Gastroesophageal sphincter (tissue), 4 donors: ENCODE measurements at regions not wholly inside any gene's neighbourhood (a gene's known extent, or its start where the extent isn't known, plus 50 kb on each side); places are given as distances from the start of the nearest gene placed in this dataset.

Experiments
- ATAC-seq: fragments of 150-250 bp; one replicate; pipeline ENCODE4 v1.9.1; 2016; ENCODE audit warnings: mild to moderate bottlenecking, moderate library complexity
- H3K27ac ChIP-seq, 4 donors: fragments of 200-600 bp; sonication (generic) in 3 of 4; 1 replicate in 3 of 4; 2 replicates in 1 of 4; pipeline ENCODE4 v1.5.1; 2016 to 2019
- H3K27me3 ChIP-seq: fragments of 200-600 bp; sonication (generic); one replicate; pipeline ENCODE4 v1.5.1; 2019
- H3K36me3 ChIP-seq, 2 donors: fragments of 200-600 bp; sonication (generic); one replicate each; pipeline ENCODE4 v1.5.1; 2019; ENCODE audit warnings: control low read depth in 1 of 2
- H3K4me1 ChIP-seq, 3 donors: fragments of 200-600 bp; sonication (generic); 1 replicate in 2 of 3; 2 replicates in 1 of 3; pipeline ENCODE4 v1.5.1; 2016 to 2019; ENCODE audit warnings: control low read depth in 2 of 3
- H3K4me3 ChIP-seq, 2 donors: fragments of 200-600 bp; sonication (generic); one replicate each; pipeline ENCODE4 v1.5.1; 2019; ENCODE audit warnings: mild to moderate bottlenecking in 1 of 2, moderate library complexity in 1 of 2
- H3K9me3 ChIP-seq, 3 donors: fragments of 200-600 bp; sonication (generic); one replicate each; pipeline ENCODE4 v1.5.1; 2017 to 2019; ENCODE audit warnings: control low read depth in 2 of 3
- EP300 ChIP-seq: sonication (generic); formaldehyde crosslinking; IDR thresholded peaks from one replicate; pipeline ENCODE4 v1.6.1; 2017; ENCODE audit warnings: antibody characterized with exemption, mild to moderate bottlenecking
- POLR2A ChIP-seq, 2 donors: fragments of 450-650 bp; IDR thresholded peaks; one replicate each; pipeline ENCODE4 v1.6.1; 2017; ENCODE audit warnings: antibody characterized with exemption in 2 of 2, mild to moderate bottlenecking in 2 of 2, moderate library complexity in 1 of 2
- POLR2AphosphoS5 ChIP-seq: sonication (generic); formaldehyde crosslinking; IDR thresholded peaks from one replicate; pipeline ENCODE4 v1.6.1; 2017; ENCODE audit warnings: antibody characterized with exemption
- WGBS, 2 donors: methylation state at CpG; one replicate each; pipeline ENCODE4 v1.1.5; 2018; ENCODE audit warnings: low coverage in 1 of 2; 5-methylcytosine and 5-hydroxymethylcytosine counted together
- TF ChIP-seq, protein P1 (sequence below), 4 experiments: fragments of 200-600 bp in 2 of 4; fragments of 450-650 bp in 2 of 4; sonication (generic) in 1 of 4; IDR thresholded peaks; one replicate each; pipeline ENCODE4 v1.5.1; 2017 to 2019; ENCODE audit warnings: antibody characterized with exemption in 4 of 4, mild to moderate bottlenecking in 2 of 4, moderate library complexity in 2 of 4

DNA sequence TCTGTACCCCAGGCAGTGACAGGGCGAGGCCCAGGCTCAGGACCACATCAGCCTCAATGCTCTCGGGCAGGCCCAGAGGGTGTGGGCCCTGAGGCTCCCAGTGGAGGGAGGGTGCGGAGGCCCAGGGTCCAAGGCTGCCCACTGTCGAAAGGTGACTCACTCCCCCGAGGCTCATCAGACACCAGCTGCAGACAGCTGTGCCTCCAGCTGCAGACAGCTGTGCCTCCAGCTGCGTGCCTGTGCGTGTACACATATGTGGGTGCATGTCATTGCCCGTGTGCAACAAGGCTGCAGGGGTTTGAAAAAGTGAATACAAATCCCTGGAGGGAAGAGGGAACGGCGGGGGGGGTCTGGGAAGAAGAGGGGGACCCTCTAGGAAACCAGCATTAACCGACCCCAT lies 134.3 kb downstream of the BRD1 start:
- Histone ChIP-seq H3K27me3 (peaks cover 53% of the 10 kb centered on the region), H3K36me3 (no peaks in the 10 kb centered on the region), H3K27ac (no peak overlapping the region), H3K4me1 (no peaks in the 10 kb centered on the region), H3K9me3 (peaks cover 0 to 29% (median 0%) of the 10 kb centered on the region in 3 donors), H3K4me3 (no peak overlapping the region)
- no peak for ATAC-seq
- TF ChIP-seq POLR2AphosphoS5 (no peak), EP300 (no peak), POLR2A (IDR thresholded peaks at IDR 0.05) (no peak)
- TF ChIP-seq, protein P1, sequence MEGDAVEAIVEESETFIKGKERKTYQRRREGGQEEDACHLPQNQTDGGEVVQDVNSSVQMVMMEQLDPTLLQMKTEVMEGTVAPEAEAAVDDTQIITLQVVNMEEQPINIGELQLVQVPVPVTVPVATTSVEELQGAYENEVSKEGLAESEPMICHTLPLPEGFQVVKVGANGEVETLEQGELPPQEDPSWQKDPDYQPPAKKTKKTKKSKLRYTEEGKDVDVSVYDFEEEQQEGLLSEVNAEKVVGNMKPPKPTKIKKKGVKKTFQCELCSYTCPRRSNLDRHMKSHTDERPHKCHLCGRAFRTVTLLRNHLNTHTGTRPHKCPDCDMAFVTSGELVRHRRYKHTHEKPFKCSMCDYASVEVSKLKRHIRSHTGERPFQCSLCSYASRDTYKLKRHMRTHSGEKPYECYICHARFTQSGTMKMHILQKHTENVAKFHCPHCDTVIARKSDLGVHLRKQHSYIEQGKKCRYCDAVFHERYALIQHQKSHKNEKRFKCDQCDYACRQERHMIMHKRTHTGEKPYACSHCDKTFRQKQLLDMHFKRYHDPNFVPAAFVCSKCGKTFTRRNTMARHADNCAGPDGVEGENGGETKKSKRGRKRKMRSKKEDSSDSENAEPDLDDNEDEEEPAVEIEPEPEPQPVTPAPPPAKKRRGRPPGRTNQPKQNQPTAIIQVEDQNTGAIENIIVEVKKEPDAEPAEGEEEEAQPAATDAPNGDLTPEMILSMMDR (IDR thresholded peaks at IDR 0.05), result no peak
- 80% methylated on average over 1 of the region's 11 CpGs; no CpG with 5 or more reads in 1 of the 2 donors for WGBS, 2 donors

DNA sequence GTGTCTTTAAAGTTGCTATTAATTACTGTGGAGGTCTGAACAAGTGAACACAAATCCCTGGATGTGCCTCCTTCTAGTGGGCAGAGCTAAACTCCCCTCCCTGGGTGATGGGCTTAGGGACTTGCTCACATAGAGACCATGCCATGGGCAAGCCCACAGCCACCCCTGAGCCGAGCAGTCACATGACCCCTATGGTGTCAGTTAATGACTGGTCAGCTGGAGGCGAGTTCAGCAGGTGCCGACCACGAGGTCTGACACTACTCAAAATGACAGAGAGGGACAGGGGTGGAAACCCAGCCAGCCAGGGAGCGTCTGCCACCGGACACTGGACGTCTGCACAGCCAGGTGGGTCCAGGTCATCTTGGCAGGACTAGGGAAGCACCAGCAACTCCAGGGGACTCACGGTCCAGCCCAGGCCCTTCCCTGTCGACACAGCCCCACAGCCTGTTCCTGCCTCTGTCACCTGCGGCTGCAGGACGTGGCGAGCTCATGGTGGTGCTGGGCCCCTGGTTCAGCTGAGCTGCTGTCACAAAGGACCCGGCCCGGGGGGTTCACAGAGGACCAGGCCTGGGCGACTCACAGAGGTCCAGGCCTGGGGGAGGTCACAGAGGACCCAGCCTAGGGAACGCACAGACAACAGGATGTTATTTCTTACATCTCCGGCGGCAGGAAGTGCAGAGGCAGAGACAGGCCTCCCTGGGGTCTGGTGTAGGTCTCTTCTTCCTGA lies 135.0 kb downstream of the BRD1 start:
- Histone ChIP-seq H3K4me1 (no peaks in the 10 kb centered on the region), H3K4me3 (no peak overlapping the region), H3K36me3 (no peaks in the 10 kb centered on the region), H3K27me3 (peaks cover 57% of the 10 kb centered on the region), H3K27ac (no peak overlapping the region), H3K9me3 (peaks cover 0 to 22% (median 0%) of the 10 kb centered on the region in 3 donors)
- no peak for ATAC-seq
- TF ChIP-seq, protein P1 (IDR thresholded peaks at IDR 0.05), result no peak
- TF ChIP-seq POLR2A (IDR thresholded peaks at IDR 0.05), result no peak
- TF ChIP-seq POLR2AphosphoS5, result no peak
- TF ChIP-seq EP300, result no peak
- 83 to 100% methylated on average over 1 of the region's 18 CpGs for WGBS, 2 donors

DNA sequence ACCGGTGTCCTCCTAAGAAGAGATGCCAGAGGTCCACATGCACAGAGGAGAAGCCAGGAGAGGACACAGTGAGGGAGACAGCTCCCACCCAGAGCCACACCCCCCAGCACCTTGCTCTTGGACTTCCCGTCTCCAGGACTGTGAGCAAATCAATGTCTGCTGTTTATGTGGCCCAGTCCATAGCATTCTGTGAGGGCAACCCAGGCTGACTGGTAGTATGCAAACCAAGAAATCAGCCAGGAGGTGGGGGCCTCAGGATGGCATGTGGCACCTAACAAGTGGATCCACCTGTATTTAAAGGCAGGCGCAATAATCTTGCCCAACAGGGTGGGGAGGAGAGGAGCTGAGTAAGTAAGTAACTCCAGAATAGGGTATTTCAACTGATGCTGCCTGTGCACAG lies 136.4 kb downstream of the BRD1 start:
- Histone ChIP-seq H3K9me3 (peaks cover 0 to 11% (median 0%) of the 10 kb centered on the region in 3 donors), H3K27me3 (peaks cover 71% of the 10 kb centered on the region), H3K36me3 (no peaks in the 10 kb centered on the region), H3K27ac (no peak overlapping the region), H3K4me1 (no peaks in the 10 kb centered on the region), H3K4me3 (no peak overlapping the region)
- TF ChIP-seq, protein P1 (IDR thresholded peaks at IDR 0.05), result no peak
- TF ChIP-seq POLR2AphosphoS5 (no peak), POLR2A (IDR thresholded peaks at IDR 0.05) (no peak), EP300 (no peak)
- whole genome bisulfite sequencing, 2 donors, result 77 to 80% methylated on average over 1 to 2 of the region's 3 CpGs
- ATAC-seq, result no peak

DNA sequence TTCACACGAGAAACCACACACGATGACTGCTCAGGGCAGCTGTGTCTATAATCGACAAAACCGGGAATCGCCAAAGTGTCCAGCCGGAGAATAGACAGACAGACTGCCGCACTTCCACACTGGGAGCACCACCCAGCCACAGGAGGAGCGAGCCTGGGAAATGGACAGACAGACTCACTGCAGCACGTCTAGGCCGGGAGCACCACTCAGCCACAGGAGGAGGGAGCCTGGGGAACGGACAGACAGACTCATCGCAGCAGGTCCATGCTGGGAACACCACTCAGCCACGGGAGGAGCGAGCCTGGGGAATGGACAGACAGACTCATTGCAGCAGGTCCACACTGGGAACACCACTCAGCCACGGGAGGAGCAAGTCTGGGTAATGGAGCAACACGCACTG lies 137.2 kb downstream of the BRD1 start:
- H3K27ac ChIP-seq, result no peak overlapping the region
- peaks cover 79% of the 10 kb centered on the region for H3K27me3 ChIP-seq
- no peaks in the 10 kb centered on the region for H3K36me3 ChIP-seq
- 63 to 64% methylated on average over 7 to 14 of the region's 16 CpGs for WGBS, 2 donors
- no peaks in the 10 kb centered on the region for H3K4me1 ChIP-seq
- ATAC-seq, result no peak
- no peak for TF ChIP-seq POLR2AphosphoS5
- peaks cover 0 to 11% (median 0%) of the 10 kb centered on the region in 3 donors for H3K9me3 ChIP-seq
- no peak overlapping the region for H3K4me3 ChIP-seq

DNA sequence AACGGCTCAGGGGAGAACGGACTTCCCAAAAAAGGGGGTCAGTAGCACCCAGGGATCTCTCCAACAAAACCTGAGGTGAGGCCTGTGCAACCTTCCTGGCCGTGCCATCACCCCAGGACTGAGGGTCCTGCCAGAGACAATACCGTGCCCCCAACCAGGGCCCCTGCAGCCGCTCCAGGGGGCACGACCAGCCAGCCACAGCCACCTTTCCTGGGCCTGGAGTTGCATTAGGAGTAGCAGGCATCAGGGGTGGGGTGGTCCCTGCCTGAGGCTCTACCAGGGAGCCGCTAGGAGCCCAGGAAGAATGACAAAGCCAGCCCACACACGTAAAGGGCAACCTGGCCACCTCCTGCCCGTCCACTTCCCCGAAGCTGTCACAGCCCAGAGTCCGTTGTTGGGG lies 137.8 kb downstream of the BRD1 start:
- Histone ChIP-seq H3K27ac (no peak overlapping the region), H3K4me3 (no peak overlapping the region), H3K27me3 (peaks cover 84% of the 10 kb centered on the region), H3K4me1 (no peaks in the 10 kb centered on the region), H3K36me3 (no peaks in the 10 kb centered on the region), H3K9me3 (peaks cover 0 to 11% (median 0%) of the 10 kb centered on the region in 3 donors)
- WGBS, 2 donors, result no CpG with 5 or more reads among the region's 11 CpGs
- TF ChIP-seq POLR2AphosphoS5 (no peak), EP300 (no peak), POLR2A (IDR thresholded peaks at IDR 0.05) (no peak)
- ATAC-seq, result no peak

DNA sequence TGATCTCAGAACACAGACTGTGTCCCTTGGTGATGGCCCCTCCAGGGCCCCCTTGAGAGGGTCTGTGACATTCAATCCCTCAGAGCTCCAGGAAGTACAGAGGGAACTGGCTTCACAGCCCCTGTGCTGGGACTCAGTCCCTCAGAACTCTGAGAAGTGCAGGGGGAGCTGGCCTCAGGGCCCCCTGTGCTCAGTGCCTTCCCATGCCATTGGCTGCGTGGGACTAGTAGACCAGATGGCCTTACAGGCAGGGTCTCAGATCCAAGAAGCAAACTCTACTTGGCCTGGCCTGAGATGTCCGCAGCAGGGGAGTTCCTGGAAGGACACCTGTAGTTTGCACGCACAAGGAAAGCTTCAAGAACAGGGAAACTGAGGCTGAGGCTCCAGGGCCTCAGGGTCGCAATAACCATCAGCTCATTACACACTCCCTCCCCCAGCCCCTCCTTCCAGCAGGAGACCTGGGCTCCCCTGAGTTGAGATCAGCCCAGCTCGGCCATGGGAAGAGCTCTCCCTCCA lies 138.4 kb downstream of the BRD1 start:
- 63% methylated on average over 2 of the region's 5 CpGs; no CpG with 5 or more reads in 1 of the 2 donors for WGBS, 2 donors
- Histone ChIP-seq H3K9me3 (peaks cover 0 to 11% (median 0%) of the 10 kb centered on the region in 3 donors), H3K4me3 (no peak overlapping the region), H3K4me1 (no peaks in the 10 kb centered on the region), H3K36me3 (no peaks in the 10 kb centered on the region), H3K27ac (no peak overlapping the region), H3K27me3 (peaks cover 84% of the 10 kb centered on the region)
- TF ChIP-seq POLR2AphosphoS5 (no peak), POLR2A (IDR thresholded peaks at IDR 0.05) (no peak), EP300 (no peak)
- TF ChIP-seq, protein P1 (IDR thresholded peaks at IDR 0.05), result no peak
- no peak for ATAC-seq
